IMR-90 (cell line): ENCODE measurements at regions not wholly inside any gene's neighbourhood (a gene's known extent, or its start where the extent isn't known, plus 50 kb on each side); places are given as distances from the start of the nearest gene placed in this dataset.

Experiments
- ATAC-seq: fragments of 200-7000 bp; cut with Tn5 transposase; 2 replicates; pipeline ENCODE4 v1.9.1; 2020; ENCODE audit warnings: low read depth, mild to moderate bottlenecking, moderate library complexity
- BruUV-seq: library from RNA; stranded (reverse); fragments of 400-500 nt; replicated peaks from 2 replicates; lab custom pipeline; 2021; lab: Mats Ljungman, UMichigan
- CTCF ChIA-PET: fragments of 300-600 bp; formaldehyde crosslinking; extraction: SDS; loops from one replicate; lab custom pipeline; 2021; ENCODE audit warnings: antibody characterized with exemption; lab: Yijun Ruan, JAX
- POLR2A ChIA-PET: fragments of 300-600 bp; sonication (Branson Sonifier 250); formaldehyde crosslinking; loops from one replicate; lab custom pipeline; 2022; ENCODE audit warnings: antibody characterized with exemption; ENCODE audit not compliant: unreplicated experiment; lab: Charles Lee
- DNase-seq: peaks from one replicate; pipeline ENCODE4 v3.0.0; 2013
- H2AFZ ChIP-seq: replicated peaks from 2 replicates; pipeline ENCODE3; 2013; ENCODE audit warnings: low read length, mild to moderate bottlenecking; ENCODE audit not compliant: poor library complexity
- H2AK5ac ChIP-seq: 2 replicates; pipeline ENCODE4 v1.6.1; 2013; ENCODE audit warnings: low read depth, low read length, inconsistent platforms
- H2AK9ac ChIP-seq: replicated peaks from 2 replicates; pipeline ENCODE3; 2013; ENCODE audit warnings: mild to moderate bottlenecking, low read depth, low read length, moderate library complexity; ENCODE audit not compliant: poor library complexity
- H2BK120ac ChIP-seq: 2 replicates; pipeline ENCODE4 v1.6.1; 2013; ENCODE audit warnings: low read depth, low read length, inconsistent platforms
- H2BK15ac ChIP-seq: 3 replicates; pipeline ENCODE4 v1.6.1; 2013; ENCODE audit warnings: low read depth, low read length, inconsistent platforms
- H2BK20ac ChIP-seq: 2 replicates; pipeline ENCODE4 v1.6.1; 2013; ENCODE audit warnings: low read depth, mild to moderate bottlenecking, inconsistent platforms, low read length, moderate library complexity
- H2BK5ac ChIP-seq: 2 replicates; pipeline ENCODE4 v1.6.1; 2013; ENCODE audit warnings: mild to moderate bottlenecking, low read depth, low read length, inconsistent platforms; ENCODE audit not compliant: poor library complexity, severe bottlenecking
- H3K14ac ChIP-seq: replicated peaks from 2 replicates; pipeline ENCODE4 v1.6.1; 2013; ENCODE audit warnings: low read depth, low read length, inconsistent platforms
- H3K18ac ChIP-seq: 2 replicates; pipeline ENCODE4 v1.6.1; 2013; ENCODE audit warnings: low read depth, low read length, control low read depth
- H3K23ac ChIP-seq: 2 replicates; pipeline ENCODE4 v1.6.1; 2013; ENCODE audit warnings: low read depth, low read length, inconsistent platforms
- H3K27ac ChIP-seq: 2 replicates; pipeline ENCODE4 v1.5.1; 2013; ENCODE audit warnings: mild to moderate bottlenecking, control low read depth, low read length; ENCODE audit not compliant: insufficient read depth
- H3K27me3 ChIP-seq: 2 replicates; pipeline ENCODE4 v1.6.1; 2013; ENCODE audit warnings: low read length; ENCODE audit not compliant: control insufficient read depth, insufficient read depth
- H3K36me3 ChIP-seq: 2 replicates; pipeline ENCODE4 v1.6.1; 2013; ENCODE audit warnings: low read length, mixed read lengths; ENCODE audit not compliant: control insufficient read depth, insufficient read depth
- H3K4ac ChIP-seq: 2 replicates; pipeline ENCODE4 v1.6.1; 2013; ENCODE audit warnings: low read depth, low read length, inconsistent platforms
- H3K4me1 ChIP-seq: 2 replicates; pipeline ENCODE4 v1.6.1; 2013; ENCODE audit warnings: low read length, mixed read lengths; ENCODE audit not compliant: control insufficient read depth, insufficient read depth
- H3K4me2 ChIP-seq: 2 replicates; pipeline ENCODE4 v1.6.1; 2013; ENCODE audit warnings: low read depth, mild to moderate bottlenecking, control low read depth, low read length, moderate library complexity
- H3K4me3 ChIP-seq: 2 replicates; pipeline ENCODE4 v1.5.1; 2013; ENCODE audit warnings: low read depth, mild to moderate bottlenecking, control low read depth, low read length, moderate library complexity; ENCODE audit not compliant: insufficient read depth
- H3K56ac ChIP-seq: 2 replicates; pipeline ENCODE4 v1.6.1; 2013; ENCODE audit warnings: low read length, inconsistent platforms; ENCODE audit not compliant: insufficient read depth; ENCODE audit errors: extremely low read depth
- H3K79me1 ChIP-seq, 2 experiments: 2 replicates each; pipeline ENCODE4 v1.6.1; 2013; ENCODE audit warnings: low read length in 2 of 2, inconsistent platforms in 1 of 2, low read depth in 1 of 2
- H3K9ac ChIP-seq: 2 replicates; pipeline ENCODE4 v1.6.1; 2013; ENCODE audit warnings: low read depth, low read length, control low read depth
- H3K9me1 ChIP-seq: 2 replicates; pipeline ENCODE4 v1.6.1; 2013; ENCODE audit warnings: low read length, inconsistent platforms; ENCODE audit not compliant: insufficient read depth
- H3K9me3 ChIP-seq: 2 replicates; pipeline ENCODE4 v1.6.1; 2013; ENCODE audit warnings: low read length; ENCODE audit not compliant: control insufficient read depth, insufficient read depth
- H4K20me1 ChIP-seq: 2 replicates; pipeline ENCODE4 v1.6.1; 2013; ENCODE audit warnings: low read length, inconsistent platforms; ENCODE audit not compliant: insufficient read depth
- H4K5ac ChIP-seq: 2 replicates; pipeline ENCODE4 v1.6.1; 2013; ENCODE audit warnings: mild to moderate bottlenecking, low read depth, low read length, control low read depth
- H4K8ac ChIP-seq, 2 experiments: 2 replicates each; pipeline ENCODE4 v1.6.1; 2013; ENCODE audit warnings: low read depth in 2 of 2, low read length in 2 of 2, control low read depth in 1 of 2, inconsistent platforms in 1 of 2
- H4K91ac ChIP-seq: 2 replicates; pipeline ENCODE4 v1.6.1; 2013; ENCODE audit warnings: low read depth, low read length, inconsistent platforms; ENCODE audit not compliant: insufficient read depth
- CEBPB ChIP-seq: IDR thresholded peaks from 2 replicates; pipeline ENCODE4 v1.6.1; 2012; ENCODE audit warnings: low read depth, low read length, improper control_type of control experiment
- CTCF ChIP-seq: conservative IDR thresholded peaks from 2 replicates; pipeline ENCODE4 v1.5.1; 2012; ENCODE audit warnings: mild to moderate bottlenecking, low read depth, low read length, improper control_type of control experiment
- ELK1 ChIP-seq: fragments of 150-350 bp; IDR thresholded peaks from 2 replicates; pipeline ENCODE4 v1.6.1; 2016; ENCODE audit warnings: low read depth, mild to moderate bottlenecking, low read length, moderate library complexity, borderline replicate concordance
- FOS ChIP-seq: fragments of 150-350 bp; IDR thresholded peaks from 2 replicates; pipeline ENCODE4 v1.6.1; 2016; ENCODE audit warnings: low read depth, low read length
- RAD21 ChIP-seq: IDR thresholded peaks from 2 replicates; pipeline ENCODE4 v1.6.1; 2012; ENCODE audit warnings: low read length, improper control_type of control experiment
- WGBS, 2 experiments: methylation state at CpG; one replicate each; pipeline versions ENCODE4 v1.1.5 to v1.1.7; 2013; ENCODE audit warnings: missing lambda C conversion rate in 2 of 2; ENCODE audit not compliant: insufficient read length in 1 of 2; ENCODE audit errors: extremely low coverage in 2 of 2; 5-methylcytosine and 5-hydroxymethylcytosine counted together
- dilution Hi-C: fragments of 300-500 bp; cut with HindIII; formaldehyde crosslinking; loops from one replicate; pipeline ENCODE4 v1.14.3; 2018; ENCODE audit warnings: low sequenced_read_pairs; ENCODE audit not compliant: unreplicated experiment
- in situ Hi-C: fragments of 300-500 bp; cut with MboI; formaldehyde crosslinking; loops from 3 replicates; pipeline ENCODE4 v1.14.3; 2019; ENCODE audit warnings: low sequenced_read_pairs, inconsistent platforms, mixed read lengths
- intact Hi-C: fragments of 100-400 bp; cut with micrococcal nuclease; formaldehyde crosslinking; loops from 2 replicates; pipeline ENCODE4 v1.10.0; 2022
- TF ChIP-seq, protein P1 (sequence below): fragments of 150-350 bp; IDR thresholded peaks from 2 replicates; pipeline ENCODE4 v1.6.1; 2017; ENCODE audit warnings: mild to moderate bottlenecking, antibody characterized with exemption, low read length, low read depth

- no peaks in the 10 kb centered on the region for H3K79me1 ChIP-seq
- H3K18ac ChIP-seq: no peak overlapping the region
- no TSS peak for BruUV-seq
- dilution Hi-C loops: no loop called here
- H3K9me1 ChIP-seq: no peaks in the 10 kb centered on the region
- intact Hi-C loops: no loop called here
- no peaks in the 10 kb centered on the region for H3K9me3 ChIP-seq
- no peaks in the 10 kb centered on the region for H3K27me3 ChIP-seq
- H3K4ac ChIP-seq: no peak overlapping the region
- H2BK15ac ChIP-seq: no peak overlapping the region
- POLR2A ChIA-PET: no interaction called here
- H3K27ac ChIP-seq: no peak overlapping the region
- no peaks in the 10 kb centered on the region for H3K36me3 ChIP-seq
- no peak overlapping the region for H4K91ac ChIP-seq
- no peaks in the 10 kb centered on the region for H4K20me1 ChIP-seq
- H2BK120ac ChIP-seq: no peak overlapping the region
- no peak overlapping the region for H2AK9ac ChIP-seq
- no peak overlapping the region for H2AFZ ChIP-seq
- no peak overlapping the region for H3K4me3 ChIP-seq
- 63% methylated on average over 1 of the region's 3 CpGs; no CpG with 5 or more reads in 1 of the 2 experiments for WGBS, 2 experiments
- H4K8ac ChIP-seq: no peak overlapping the region
- H3K4me1 ChIP-seq: no peaks in the 10 kb centered on the region
- H3K56ac ChIP-seq: no peak overlapping the region
- H3K14ac ChIP-seq: no peak overlapping the region
- H3K23ac ChIP-seq: no peak overlapping the region
- H2BK20ac ChIP-seq: no peak overlapping the region
- CTCF ChIA-PET: no interaction called here
- H2BK5ac ChIP-seq: no peak overlapping the region
- no peak overlapping the region for H3K9ac ChIP-seq
- in situ Hi-C loops: no loop called here
- TF ChIP-seq FOS (no peak), CTCF (no peak), RAD21 (no peak), ELK1 (no peak), CEBPB (no peak)
- TF ChIP-seq, protein P1, sequence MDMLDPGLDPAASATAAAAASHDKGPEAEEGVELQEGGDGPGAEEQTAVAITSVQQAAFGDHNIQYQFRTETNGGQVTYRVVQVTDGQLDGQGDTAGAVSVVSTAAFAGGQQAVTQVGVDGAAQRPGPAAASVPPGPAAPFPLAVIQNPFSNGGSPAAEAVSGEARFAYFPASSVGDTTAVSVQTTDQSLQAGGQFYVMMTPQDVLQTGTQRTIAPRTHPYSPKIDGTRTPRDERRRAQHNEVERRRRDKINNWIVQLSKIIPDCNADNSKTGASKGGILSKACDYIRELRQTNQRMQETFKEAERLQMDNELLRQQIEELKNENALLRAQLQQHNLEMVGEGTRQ: no peak
- DNase-seq (no peak), ATAC-seq (no peak)
- H2AK5ac ChIP-seq: no peak overlapping the region
- H3K4me2 ChIP-seq: no peak overlapping the region
- no peak overlapping the region for H4K5ac ChIP-seq
These were observed 184.7 kb downstream of the FAT3 start for GRCh38 chr11:92409355-92409754.
